ENCODE measurements at regions not wholly inside any gene's neighbourhood (a gene's known extent, or its start where the extent isn't known, plus 50 kb on each side); places are given as distances from the start of the nearest gene placed in this dataset.

- TF ChIP-seq, protein P1, sequence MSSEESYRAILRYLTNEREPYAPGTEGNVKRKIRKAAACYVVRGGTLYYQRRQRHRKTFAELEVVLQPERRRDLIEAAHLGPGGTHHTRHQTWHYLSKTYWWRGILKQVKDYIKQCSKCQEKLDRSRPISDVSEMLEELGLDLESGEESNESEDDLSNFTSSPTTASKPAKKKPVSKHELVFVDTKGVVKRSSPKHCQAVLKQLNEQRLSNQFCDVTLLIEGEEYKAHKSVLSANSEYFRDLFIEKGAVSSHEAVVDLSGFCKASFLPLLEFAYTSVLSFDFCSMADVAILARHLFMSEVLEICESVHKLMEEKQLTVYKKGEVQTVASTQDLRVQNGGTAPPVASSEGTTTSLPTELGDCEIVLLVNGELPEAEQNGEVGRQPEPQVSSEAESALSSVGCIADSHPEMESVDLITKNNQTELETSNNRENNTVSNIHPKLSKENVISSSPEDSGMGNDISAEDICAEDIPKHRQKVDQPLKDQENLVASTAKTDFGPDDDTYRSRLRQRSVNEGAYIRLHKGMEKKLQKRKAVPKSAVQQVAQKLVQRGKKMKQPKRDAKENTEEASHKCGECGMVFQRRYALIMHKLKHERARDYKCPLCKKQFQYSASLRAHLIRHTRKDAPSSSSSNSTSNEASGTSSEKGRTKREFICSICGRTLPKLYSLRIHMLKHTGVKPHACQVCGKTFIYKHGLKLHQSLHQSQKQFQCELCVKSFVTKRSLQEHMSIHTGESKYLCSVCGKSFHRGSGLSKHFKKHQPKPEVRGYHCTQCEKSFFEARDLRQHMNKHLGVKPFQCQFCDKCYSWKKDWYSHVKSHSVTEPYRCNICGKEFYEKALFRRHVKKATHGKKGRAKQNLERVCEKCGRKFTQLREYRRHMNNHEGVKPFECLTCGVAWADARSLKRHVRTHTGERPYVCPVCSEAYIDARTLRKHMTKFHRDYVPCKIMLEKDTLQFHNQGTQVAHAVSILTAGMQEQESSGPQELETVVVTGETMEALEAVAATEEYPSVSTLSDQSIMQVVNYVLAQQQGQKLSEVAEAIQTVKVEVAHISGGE (CRISPR knock-in tag; IDR thresholded peaks at IDR 0.05) = no peak
- TF ChIP-seq NFIC (IDR thresholded peaks at IDR 0.05) (peak; percentile 54), NFYB (IDR thresholded peaks at IDR 0.05; ENCODE audit: extremely low read depth, insufficient read length) (peak; percentile 20), CEBPG (CRISPR knock-in tag; IDR thresholded peaks at IDR 0.05) (no peak), CEBPG (tag; conservative IDR thresholded peaks at IDR 0.05 in 1 of 2, IDR thresholded peaks at IDR 0.05 in 1 of 2) (no peak), CLOCK (CRISPR knock-in tag; IDR thresholded peaks at IDR 0.05; ENCODE audit: borderline replicate concordance) (no peak), FUS (optimal IDR thresholded peaks at IDR 0.05; ENCODE audit: low read depth, low read length) (no peak), ZNF140 (CRISPR knock-in tag; IDR thresholded peaks at IDR 0.05) (no peak), MLLT1 (IDR thresholded peaks at IDR 0.05) (peak in 1 of 2 experiments; percentile 78; a peak in 1 of 4 replicates), PHB (CRISPR knock-in tag; IDR thresholded peaks at IDR 0.05) (no peak), SMARCE1 (IDR thresholded peaks at IDR 0.05) (peak; percentile 18; the same call in 1 of the 2 replicates), RAD21 (CRISPR knock-in tag; conservative IDR thresholded peaks at IDR 0.05 in 1 of 2, IDR thresholded peaks at IDR 0.05 in 1 of 2) (no peak), L3MBTL2 (IDR thresholded peaks at IDR 0.05) (peak; percentile 45; the same call in 1 of the 2 replicates), ELF2 (CRISPR knock-in tag; IDR thresholded peaks at IDR 0.05) (no peak)
- TF ChIP-seq, protein P2, sequence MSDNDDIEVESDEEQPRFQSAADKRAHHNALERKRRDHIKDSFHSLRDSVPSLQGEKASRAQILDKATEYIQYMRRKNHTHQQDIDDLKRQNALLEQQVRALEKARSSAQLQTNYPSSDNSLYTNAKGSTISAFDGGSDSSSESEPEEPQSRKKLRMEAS (CRISPR knock-in tag; IDR thresholded peaks at IDR 0.05) = 0 out of 2 replicates have a peak, but pooled peaks have one; percentile 16
Measured at GRCh38 chr20:50354721-50355589, 155.2 kb upstream of the PTPN1 start (continued).

All from K562 (cell line).